ENCODE measurements at regions not wholly inside any gene's neighbourhood (a gene's known extent, or its start where the extent isn't known, plus 50 kb on each side); places are given as distances from the start of the nearest gene placed in this dataset.

GRCh38 chr1:29820401-29820800 lies 584.1 kb downstream of the PTPRU start:
- TF ChIP-seq CTCF (IDR thresholded peaks at IDR 0.05 in 4 of 5, conservative IDR thresholded peaks at IDR 0.05 in 1 of 5) (no peak), POLR2A (IDR thresholded peaks at IDR 0.05) (no peak)

Data from gastrocnemius medialis (tissue), 4 donors.